Neural cell (in vitro differentiated cells): ENCODE measurements at regions not wholly inside any gene's neighbourhood (a gene's known extent, or its start where the extent isn't known, plus 50 kb on each side); places are given as distances from the start of the nearest gene placed in this dataset.

Experiments
- H2AFZ ChIP-seq: fragments of 200-600, 300-800 bp; sonication (generic), shearing (Covaris generic); 2 replicates; pipeline ENCODE4 v1.6.0; 2014; ENCODE audit warnings: low read depth, mild to moderate bottlenecking, antibody characterized with exemption, low read length, moderate library complexity
- H3F3A ChIP-seq: fragments of 200-600 bp; shearing (Covaris generic); 2 replicates; pipeline ENCODE4 v1.6.1; 2016; ENCODE audit warnings: mild to moderate bottlenecking, moderate library complexity, mixed read lengths, antibody characterized with exemption, low read length; ENCODE audit not compliant: insufficient read depth, poor library complexity, severe bottlenecking
- H3K27ac ChIP-seq: fragments of 200-600, 300-800 bp; sonication (generic), shearing (Covaris generic); 2 replicates; pipeline ENCODE4 v1.5.1; 2014; ENCODE audit warnings: mild to moderate bottlenecking, low read length, moderate library complexity
- H3K27me3 ChIP-seq: fragments of 300-800, 200-600 bp; sonication (generic), shearing (Covaris generic); 2 replicates; pipeline ENCODE4 v1.6.0; 2014; ENCODE audit warnings: mild to moderate bottlenecking, low read depth, low read length, moderate library complexity; ENCODE audit not compliant: insufficient read depth
- H3K36me3 ChIP-seq: fragments of 300-800, 200-600 bp; sonication (generic), shearing (Covaris generic); 2 replicates; pipeline ENCODE4 v1.5.1; 2014; ENCODE audit warnings: mild to moderate bottlenecking, antibody characterized with exemption, low read length, moderate library complexity; ENCODE audit not compliant: insufficient read depth
- H3K4me2 ChIP-seq: fragments of 300-800, 200-600 bp; sonication (generic), shearing (Covaris generic); 2 replicates; pipeline ENCODE4 v1.6.0; 2014; ENCODE audit warnings: mild to moderate bottlenecking, low read length
- H3K4me3 ChIP-seq: fragments of 300-800, 200-600 bp; sonication (generic), shearing (Covaris generic); 2 replicates; pipeline ENCODE4 v1.5.1; 2014; ENCODE audit warnings: mild to moderate bottlenecking, low read length, moderate library complexity
- H3K79me2 ChIP-seq: fragments of 200-600 bp; shearing (Covaris generic); replicated peaks from 2 replicates; pipeline ENCODE4 v1.6.0; 2014; ENCODE audit warnings: mild to moderate bottlenecking, low read length, moderate library complexity; ENCODE audit not compliant: insufficient read depth
- H3K9ac ChIP-seq: fragments of 300-800, 200-600 bp; sonication (generic), shearing (Covaris generic); 2 replicates; pipeline ENCODE4 v1.6.1; 2016; ENCODE audit warnings: mild to moderate bottlenecking, low read length, mixed read lengths
- H3K9me2 ChIP-seq: fragments of 200-600 bp; shearing (Covaris generic); 2 replicates; pipeline ENCODE4 v1.6.1; 2016; ENCODE audit warnings: mild to moderate bottlenecking, low read length, mixed read lengths; ENCODE audit not compliant: insufficient read depth
- H3K9me3 ChIP-seq: fragments of 200-600, 300-800 bp; sonication (generic), shearing (Covaris generic); 2 replicates; pipeline ENCODE4 v1.6.1; 2016; ENCODE audit warnings: mild to moderate bottlenecking, mixed run types, low read length, moderate library complexity, mixed read lengths
- H4K20me1 ChIP-seq: fragments of 200-600 bp; shearing (Covaris generic); 2 replicates; pipeline ENCODE4 v1.6.1; 2016; ENCODE audit warnings: mild to moderate bottlenecking, mixed run types; ENCODE audit not compliant: insufficient read depth
- EP300 ChIP-seq: fragments of 450-650 bp; conservative IDR thresholded peaks from 2 replicates; pipeline ENCODE4 v1.6.1; 2014; ENCODE audit warnings: antibody characterized with exemption, mild to moderate bottlenecking, moderate library complexity; ENCODE audit not compliant: poor library complexity, severe bottlenecking
- EZH2 ChIP-seq: fragments of 200-600, 300-800 bp; shearing (Covaris generic), sonication (generic); IDR thresholded peaks from 2 replicates; pipeline ENCODE4 v1.6.1; 2014; ENCODE audit warnings: antibody characterized with exemption, low read length, borderline replicate concordance, mild to moderate bottlenecking; ENCODE audit not compliant: insufficient read depth, poor library complexity, severe bottlenecking
- MXI1 ChIP-seq: fragments of 450-650 bp; conservative IDR thresholded peaks from 2 replicates; pipeline ENCODE4 v1.6.1; 2014; ENCODE audit warnings: antibody characterized with exemption, mild to moderate bottlenecking; ENCODE audit not compliant: poor library complexity, severe bottlenecking
- POLR2AphosphoS5 ChIP-seq: IDR thresholded peaks from 2 replicates; pipeline ENCODE4 v1.6.1; 2012
- RAD21 ChIP-seq: fragments of 450-650 bp; conservative IDR thresholded peaks from 2 replicates; pipeline ENCODE4 v1.6.1; 2014; ENCODE audit warnings: antibody characterized with exemption, mild to moderate bottlenecking, moderate library complexity
- SMC3 ChIP-seq: fragments of 450-650 bp; conservative IDR thresholded peaks from 2 replicates; pipeline ENCODE4 v1.6.1; 2014; ENCODE audit warnings: antibody characterized with exemption, mild to moderate bottlenecking, moderate library complexity; ENCODE audit not compliant: poor library complexity
- TAF1 ChIP-seq: IDR thresholded peaks from 2 replicates; pipeline ENCODE4 v1.6.1; 2012; ENCODE audit warnings: low read depth
- TF ChIP-seq, protein P1 (sequence below): fragments of 450-650 bp; IDR thresholded peaks from 2 replicates; pipeline ENCODE4 v1.5.1; 2014; ENCODE audit warnings: antibody characterized with exemption, mild to moderate bottlenecking, moderate library complexity; ENCODE audit not compliant: poor library complexity, severe bottlenecking
- TF ChIP-seq, protein P2 (sequence below): IDR thresholded peaks from 2 replicates; pipeline ENCODE4 v1.6.1; 2012; ENCODE audit warnings: borderline replicate concordance

DNA sequence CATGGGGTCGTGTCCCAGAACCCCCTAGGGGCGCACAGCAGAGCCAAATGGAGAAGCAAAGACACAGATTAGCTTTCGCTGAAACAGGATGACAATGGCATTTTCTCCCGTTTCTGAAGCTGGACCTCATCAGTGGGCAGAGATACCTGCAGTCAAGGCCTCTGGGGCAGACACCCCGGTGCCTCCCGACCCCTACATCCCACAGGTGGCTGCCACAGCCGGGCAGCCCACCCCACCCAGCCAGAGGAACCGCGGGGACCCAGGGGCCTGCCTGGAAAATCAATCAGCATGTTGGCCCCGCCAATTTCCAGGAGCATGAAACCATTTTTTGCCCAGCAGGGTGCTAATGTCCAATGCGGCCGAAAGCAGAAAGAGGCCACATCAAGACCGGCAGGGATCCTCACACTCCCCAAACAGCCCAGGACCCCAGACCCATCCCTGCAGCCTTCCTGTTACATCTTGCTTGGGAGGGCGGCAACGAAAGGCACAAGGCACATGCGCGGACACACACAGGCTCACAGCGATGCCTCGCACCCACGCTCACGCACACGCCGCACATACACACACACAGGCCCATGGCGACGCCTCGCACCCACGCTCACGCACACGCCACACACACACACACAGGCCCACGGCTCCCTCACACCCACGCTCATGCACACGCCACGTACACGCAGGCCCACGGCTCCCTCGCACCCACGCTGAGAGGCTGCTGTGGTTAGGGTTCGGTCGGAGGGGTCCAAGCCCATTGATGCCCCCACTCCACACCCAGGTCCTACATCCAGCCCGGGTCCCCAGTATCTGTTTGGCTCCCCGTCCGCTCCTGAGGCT is 130.6 kb upstream of the NKX1-1 start:
- Histone ChIP-seq H2AFZ (no peak overlapping the region), H3K4me2 (no peak overlapping the region), H3F3A (no peaks in the 10 kb centered on the region), H3K4me3 (no peak overlapping the region), H3K27ac (no peak overlapping the region), H3K27me3 (no peaks in the 10 kb centered on the region), H3K9me3 (no peaks in the 10 kb centered on the region), H3K36me3 (no peaks in the 10 kb centered on the region), H3K9me2 (no peaks in the 10 kb centered on the region), H3K9ac (no peak overlapping the region), H3K79me2 (no peaks in the 10 kb centered on the region), H4K20me1 (no peaks in the 10 kb centered on the region)
- TF ChIP-seq EZH2 = no peak
- TF ChIP-seq MXI1 = no peak
- TF ChIP-seq, protein P1, sequence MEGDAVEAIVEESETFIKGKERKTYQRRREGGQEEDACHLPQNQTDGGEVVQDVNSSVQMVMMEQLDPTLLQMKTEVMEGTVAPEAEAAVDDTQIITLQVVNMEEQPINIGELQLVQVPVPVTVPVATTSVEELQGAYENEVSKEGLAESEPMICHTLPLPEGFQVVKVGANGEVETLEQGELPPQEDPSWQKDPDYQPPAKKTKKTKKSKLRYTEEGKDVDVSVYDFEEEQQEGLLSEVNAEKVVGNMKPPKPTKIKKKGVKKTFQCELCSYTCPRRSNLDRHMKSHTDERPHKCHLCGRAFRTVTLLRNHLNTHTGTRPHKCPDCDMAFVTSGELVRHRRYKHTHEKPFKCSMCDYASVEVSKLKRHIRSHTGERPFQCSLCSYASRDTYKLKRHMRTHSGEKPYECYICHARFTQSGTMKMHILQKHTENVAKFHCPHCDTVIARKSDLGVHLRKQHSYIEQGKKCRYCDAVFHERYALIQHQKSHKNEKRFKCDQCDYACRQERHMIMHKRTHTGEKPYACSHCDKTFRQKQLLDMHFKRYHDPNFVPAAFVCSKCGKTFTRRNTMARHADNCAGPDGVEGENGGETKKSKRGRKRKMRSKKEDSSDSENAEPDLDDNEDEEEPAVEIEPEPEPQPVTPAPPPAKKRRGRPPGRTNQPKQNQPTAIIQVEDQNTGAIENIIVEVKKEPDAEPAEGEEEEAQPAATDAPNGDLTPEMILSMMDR = no peak

DNA sequence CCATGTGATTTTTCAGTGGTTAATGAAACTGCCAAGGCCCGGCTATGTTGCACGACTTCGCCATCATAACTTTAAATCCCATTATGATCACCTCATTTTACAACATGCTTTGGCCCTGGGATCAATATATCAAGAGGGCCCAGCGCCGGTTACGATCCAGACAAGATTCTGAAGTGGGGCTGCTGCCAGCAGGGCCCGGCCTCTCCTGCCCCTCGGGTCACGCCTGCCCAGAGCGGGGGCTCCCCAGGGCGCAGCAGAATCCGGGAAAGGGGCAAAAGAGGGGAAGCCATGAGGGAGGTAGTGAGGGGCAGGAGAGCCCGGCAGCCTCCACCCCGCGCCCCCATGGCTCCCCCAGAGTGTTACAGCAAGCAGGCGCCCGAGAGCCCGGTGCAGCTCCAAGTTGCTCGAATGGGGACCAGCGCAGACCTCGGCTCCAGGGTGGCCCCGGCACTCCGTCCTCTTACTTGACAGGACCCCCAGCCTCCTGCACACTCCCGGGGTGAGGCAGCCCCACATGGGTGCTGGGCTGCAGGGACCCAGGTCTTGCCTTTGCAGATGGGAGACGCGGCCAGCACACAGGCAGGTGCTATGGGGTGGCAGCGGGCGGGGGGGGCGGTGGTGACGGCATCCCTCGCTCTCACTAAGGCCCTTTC is 129.8 kb upstream of the NKX1-1 start:
- H3F3A ChIP-seq = no peaks in the 10 kb centered on the region
- H3K27me3 ChIP-seq = no peaks in the 10 kb centered on the region
- H4K20me1 ChIP-seq = no peaks in the 10 kb centered on the region
- H3K36me3 ChIP-seq = no peaks in the 10 kb centered on the region
- H3K27ac ChIP-seq = no peak overlapping the region
- no peak overlapping the region for H2AFZ ChIP-seq
- H3K9ac ChIP-seq = no peak overlapping the region
- no peaks in the 10 kb centered on the region for H3K9me2 ChIP-seq
- no peaks in the 10 kb centered on the region for H3K79me2 ChIP-seq
- no peak overlapping the region for H3K4me3 ChIP-seq
- H3K4me2 ChIP-seq = no peak overlapping the region
- no peaks in the 10 kb centered on the region for H3K9me3 ChIP-seq
- no peak for TF ChIP-seq EP300
- TF ChIP-seq POLR2AphosphoS5 = no peak
- TF ChIP-seq, protein P2, sequence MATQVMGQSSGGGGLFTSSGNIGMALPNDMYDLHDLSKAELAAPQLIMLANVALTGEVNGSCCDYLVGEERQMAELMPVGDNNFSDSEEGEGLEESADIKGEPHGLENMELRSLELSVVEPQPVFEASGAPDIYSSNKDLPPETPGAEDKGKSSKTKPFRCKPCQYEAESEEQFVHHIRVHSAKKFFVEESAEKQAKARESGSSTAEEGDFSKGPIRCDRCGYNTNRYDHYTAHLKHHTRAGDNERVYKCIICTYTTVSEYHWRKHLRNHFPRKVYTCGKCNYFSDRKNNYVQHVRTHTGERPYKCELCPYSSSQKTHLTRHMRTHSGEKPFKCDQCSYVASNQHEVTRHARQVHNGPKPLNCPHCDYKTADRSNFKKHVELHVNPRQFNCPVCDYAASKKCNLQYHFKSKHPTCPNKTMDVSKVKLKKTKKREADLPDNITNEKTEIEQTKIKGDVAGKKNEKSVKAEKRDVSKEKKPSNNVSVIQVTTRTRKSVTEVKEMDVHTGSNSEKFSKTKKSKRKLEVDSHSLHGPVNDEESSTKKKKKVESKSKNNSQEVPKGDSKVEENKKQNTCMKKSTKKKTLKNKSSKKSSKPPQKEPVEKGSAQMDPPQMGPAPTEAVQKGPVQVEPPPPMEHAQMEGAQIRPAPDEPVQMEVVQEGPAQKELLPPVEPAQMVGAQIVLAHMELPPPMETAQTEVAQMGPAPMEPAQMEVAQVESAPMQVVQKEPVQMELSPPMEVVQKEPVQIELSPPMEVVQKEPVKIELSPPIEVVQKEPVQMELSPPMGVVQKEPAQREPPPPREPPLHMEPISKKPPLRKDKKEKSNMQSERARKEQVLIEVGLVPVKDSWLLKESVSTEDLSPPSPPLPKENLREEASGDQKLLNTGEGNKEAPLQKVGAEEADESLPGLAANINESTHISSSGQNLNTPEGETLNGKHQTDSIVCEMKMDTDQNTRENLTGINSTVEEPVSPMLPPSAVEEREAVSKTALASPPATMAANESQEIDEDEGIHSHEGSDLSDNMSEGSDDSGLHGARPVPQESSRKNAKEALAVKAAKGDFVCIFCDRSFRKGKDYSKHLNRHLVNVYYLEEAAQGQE = no peak
- TF ChIP-seq EZH2 = no peak
- no peak for TF ChIP-seq SMC3
- TF ChIP-seq, protein P1 = no peak
- no peak for TF ChIP-seq TAF1
- TF ChIP-seq RAD21 = no peak
- no peak for TF ChIP-seq MXI1
